ENCODE measurements at regions not wholly inside any gene's neighbourhood (a gene's known extent, or its start where the extent isn't known, plus 50 kb on each side); places are given as distances from the start of the nearest gene placed in this dataset.

DNA sequence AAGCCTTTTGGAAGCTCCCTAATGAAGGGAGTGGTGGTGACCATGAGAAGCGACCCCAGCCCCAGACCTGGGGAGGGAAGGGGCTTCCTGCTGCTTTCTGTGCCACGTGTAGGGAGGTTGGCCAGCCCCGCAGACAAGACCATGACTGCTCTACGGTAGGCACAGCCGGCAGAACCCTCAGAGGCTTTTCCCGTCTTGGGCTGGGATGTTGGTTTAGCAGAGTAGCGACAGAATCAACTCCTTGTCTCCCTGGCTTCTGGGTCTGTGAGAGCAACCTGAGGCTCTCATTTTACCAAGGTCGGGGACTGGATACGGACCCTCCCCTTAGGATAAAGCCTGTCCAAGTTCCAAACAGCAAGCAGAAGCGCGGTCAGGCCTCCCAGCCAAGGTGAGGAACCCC is 123.3 kb downstream of the AXIN2 start:
- Histone ChIP-seq H3K9me3 (ENCODE audit: insufficient read depth, low read depth, low read length) (no peaks in the 10 kb centered on the region), H3K4me1 (ENCODE audit: insufficient read depth, low read length) (no peaks in the 10 kb centered on the region), H3K27ac (ENCODE audit: low read depth, low read length) (no peak overlapping the region), H3K36me3 (ENCODE audit: insufficient read depth, low read length) (no peaks in the 10 kb centered on the region), H2AFZ (ENCODE audit: low read depth, low read length) (no peak overlapping the region), H3K9ac (ENCODE audit: low read length) (no peak overlapping the region), H3K4me3 (ENCODE audit: insufficient read depth, low read depth, low read length) (no peak overlapping the region), H3K27me3 (ENCODE audit: insufficient read depth, low read length) (no peaks in the 10 kb centered on the region), H3K4me2 (ENCODE audit: low read length) (no peak overlapping the region), H4K20me1 (ENCODE audit: insufficient read depth, low read length) (no peaks in the 10 kb centered on the region), H3K79me2 (ENCODE audit: insufficient read depth, low read length) (no peaks in the 10 kb centered on the region)
- H3K27me3 Mint-ChIP-seq (ENCODE audit: low read depth, unreplicated experiment), result peaks cover 8% of the 10 kb centered on the region
- H3K4me1 Mint-ChIP-seq (ENCODE audit: low read depth, unreplicated experiment), result peaks cover 13% of the 10 kb centered on the region
- no peak for TF ChIP-seq EZH2 (IDR thresholded peaks at IDR 0.05; ENCODE audit: insufficient read depth, low read length)
- TF ChIP-seq, protein P1, sequence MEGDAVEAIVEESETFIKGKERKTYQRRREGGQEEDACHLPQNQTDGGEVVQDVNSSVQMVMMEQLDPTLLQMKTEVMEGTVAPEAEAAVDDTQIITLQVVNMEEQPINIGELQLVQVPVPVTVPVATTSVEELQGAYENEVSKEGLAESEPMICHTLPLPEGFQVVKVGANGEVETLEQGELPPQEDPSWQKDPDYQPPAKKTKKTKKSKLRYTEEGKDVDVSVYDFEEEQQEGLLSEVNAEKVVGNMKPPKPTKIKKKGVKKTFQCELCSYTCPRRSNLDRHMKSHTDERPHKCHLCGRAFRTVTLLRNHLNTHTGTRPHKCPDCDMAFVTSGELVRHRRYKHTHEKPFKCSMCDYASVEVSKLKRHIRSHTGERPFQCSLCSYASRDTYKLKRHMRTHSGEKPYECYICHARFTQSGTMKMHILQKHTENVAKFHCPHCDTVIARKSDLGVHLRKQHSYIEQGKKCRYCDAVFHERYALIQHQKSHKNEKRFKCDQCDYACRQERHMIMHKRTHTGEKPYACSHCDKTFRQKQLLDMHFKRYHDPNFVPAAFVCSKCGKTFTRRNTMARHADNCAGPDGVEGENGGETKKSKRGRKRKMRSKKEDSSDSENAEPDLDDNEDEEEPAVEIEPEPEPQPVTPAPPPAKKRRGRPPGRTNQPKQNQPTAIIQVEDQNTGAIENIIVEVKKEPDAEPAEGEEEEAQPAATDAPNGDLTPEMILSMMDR (IDR thresholded peaks at IDR 0.05; ENCODE audit: insufficient read depth, low read depth, low read length), result no peak
- H3K27ac Mint-ChIP-seq (ENCODE audit: unreplicated experiment), result no peak overlapping the region
- no peaks in the 10 kb centered on the region for H3K36me3 Mint-ChIP-seq (ENCODE audit: low read depth, unreplicated experiment)
- H3K4me3 Mint-ChIP-seq (ENCODE audit: unreplicated experiment), result no peak overlapping the region
- DNase-seq (ENCODE audit: low read depth), result no peak
- H3K9me3 Mint-ChIP-seq (ENCODE audit: unreplicated experiment), result no peaks in the 10 kb centered on the region
- no peak for FAIRE-seq

DNA sequence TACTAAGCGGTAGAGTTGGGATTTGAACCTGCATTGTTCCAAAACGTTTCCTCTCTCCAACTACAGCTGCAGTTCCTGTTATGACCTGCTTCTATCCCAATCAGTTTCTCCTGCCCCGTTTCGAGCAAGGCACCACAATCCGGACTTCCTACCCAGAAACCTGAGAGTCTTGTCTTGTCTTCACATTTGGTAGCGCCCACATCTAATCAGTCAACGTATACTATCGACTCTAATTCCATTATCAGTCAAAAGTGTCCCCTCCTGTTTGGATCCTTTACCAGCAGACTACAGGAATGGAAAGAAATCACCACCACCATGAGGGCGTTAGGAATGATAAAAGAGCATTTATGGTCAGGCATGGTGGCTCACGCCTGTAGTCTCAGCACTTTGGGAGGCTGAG is 124.6 kb downstream of the AXIN2 start:
- Histone ChIP-seq H3K27ac (ENCODE audit: low read depth, low read length) (no peak overlapping the region), H2AFZ (ENCODE audit: low read depth, low read length) (no peak overlapping the region), H3K9ac (ENCODE audit: low read length) (no peak overlapping the region), H3K4me1 (ENCODE audit: insufficient read depth, low read length) (no peaks in the 10 kb centered on the region), H3K79me2 (ENCODE audit: insufficient read depth, low read length) (no peaks in the 10 kb centered on the region), H3K36me3 (ENCODE audit: insufficient read depth, low read length) (no peaks in the 10 kb centered on the region), H3K9me3 (ENCODE audit: insufficient read depth, low read depth, low read length) (no peaks in the 10 kb centered on the region), H4K20me1 (ENCODE audit: insufficient read depth, low read length) (no peaks in the 10 kb centered on the region), H3K4me2 (ENCODE audit: low read length) (no peak overlapping the region), H3K27me3 (ENCODE audit: insufficient read depth, low read length) (no peaks in the 10 kb centered on the region), H3K4me3 (ENCODE audit: insufficient read depth, low read depth, low read length) (no peak overlapping the region)
- no peak for DNase-seq (ENCODE audit: low read depth)
- Mint-ChIP-seq H3K27me3 (ENCODE audit: low read depth, unreplicated experiment) (peaks cover 5% of the 10 kb centered on the region), H3K36me3 (ENCODE audit: low read depth, unreplicated experiment) (no peaks in the 10 kb centered on the region), H3K27ac (ENCODE audit: unreplicated experiment) (no peak overlapping the region), H3K4me1 (ENCODE audit: low read depth, unreplicated experiment) (peaks cover 13% of the 10 kb centered on the region), H3K9me3 (ENCODE audit: unreplicated experiment) (no peaks in the 10 kb centered on the region), H3K4me3 (ENCODE audit: unreplicated experiment) (no peak overlapping the region)
- no peak for TF ChIP-seq EZH2 (IDR thresholded peaks at IDR 0.05; ENCODE audit: insufficient read depth, low read length)
- TF ChIP-seq, protein P1 (IDR thresholded peaks at IDR 0.05; ENCODE audit: insufficient read depth, low read depth, low read length), result no peak
- no peak for FAIRE-seq

DNA sequence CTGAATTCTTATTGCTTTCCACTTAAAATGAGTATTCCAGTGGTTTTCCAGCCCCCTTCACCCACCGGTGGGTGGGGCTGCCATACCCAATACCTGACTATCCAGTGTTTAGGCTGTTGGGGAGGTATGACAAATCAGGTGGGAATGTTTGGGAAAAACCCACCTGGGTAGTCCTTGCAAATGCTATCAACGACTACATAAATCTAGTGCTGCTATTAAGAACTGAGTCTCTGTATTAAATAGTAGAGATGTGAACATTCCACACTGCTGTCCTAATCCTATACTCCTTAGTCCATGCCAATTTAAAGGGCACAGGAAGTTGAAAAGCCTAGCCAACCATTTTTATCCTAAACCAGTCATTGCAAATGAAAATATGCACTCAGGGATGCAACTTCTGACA is 126.6 kb downstream of the AXIN2 start:
- H3K9me3 Mint-ChIP-seq (ENCODE audit: unreplicated experiment), result no peaks in the 10 kb centered on the region
- no peak overlapping the region for H2AFZ ChIP-seq (ENCODE audit: low read depth, low read length)
- H3K27me3 ChIP-seq (ENCODE audit: insufficient read depth, low read length), result no peaks in the 10 kb centered on the region
- no peak overlapping the region for H3K27ac ChIP-seq (ENCODE audit: low read depth, low read length)
- no peak for DNase-seq (ENCODE audit: low read depth)
- TF ChIP-seq EZH2 (IDR thresholded peaks at IDR 0.05; ENCODE audit: insufficient read depth, low read length), result no peak
- TF ChIP-seq, protein P1 (IDR thresholded peaks at IDR 0.05; ENCODE audit: insufficient read depth, low read depth, low read length), result no peak
- no peaks in the 10 kb centered on the region for H3K36me3 Mint-ChIP-seq (ENCODE audit: low read depth, unreplicated experiment)
- H3K4me1 Mint-ChIP-seq (ENCODE audit: low read depth, unreplicated experiment), result peaks cover 13% of the 10 kb centered on the region
- H3K4me3 Mint-ChIP-seq (ENCODE audit: unreplicated experiment), result no peak overlapping the region
- no peak overlapping the region for H3K4me3 ChIP-seq (ENCODE audit: insufficient read depth, low read depth, low read length)
- H3K27ac Mint-ChIP-seq (ENCODE audit: unreplicated experiment), result no peak overlapping the region
- no peaks in the 10 kb centered on the region for H3K9me3 ChIP-seq (ENCODE audit: insufficient read depth, low read depth, low read length)
- FAIRE-seq, result no peak
- no peak overlapping the region for H3K4me2 ChIP-seq (ENCODE audit: low read length)
- H3K4me1 ChIP-seq (ENCODE audit: insufficient read depth, low read length), result no peaks in the 10 kb centered on the region
- no peaks in the 10 kb centered on the region for H3K79me2 ChIP-seq (ENCODE audit: insufficient read depth, low read length)
- peaks cover 3% of the 10 kb centered on the region for H3K27me3 Mint-ChIP-seq (ENCODE audit: low read depth, unreplicated experiment)
- no peak overlapping the region for H3K9ac ChIP-seq (ENCODE audit: low read length)
- no peaks in the 10 kb centered on the region for H3K36me3 ChIP-seq (ENCODE audit: insufficient read depth, low read length)
- H4K20me1 ChIP-seq (ENCODE audit: insufficient read depth, low read length), result no peaks in the 10 kb centered on the region

Data from astrocyte (in vitro differentiated cells and primary cell).